H1 (cell line): ENCODE measurements at regions not wholly inside any gene's neighbourhood (a gene's known extent, or its start where the extent isn't known, plus 50 kb on each side); places are given as distances from the start of the nearest gene placed in this dataset.

Experiments
- CTCF ChIA-PET: fragments of 300-600 bp; sonication (Branson Sonifier 250); formaldehyde crosslinking; loops from one replicate; lab custom pipeline; 2021; ENCODE audit not compliant: partially characterized antibody; lab: Charles Lee
- POLR2A ChIA-PET: fragments of 300-600 bp; sonication (Branson Sonifier 250); formaldehyde crosslinking; loops from one replicate; lab custom pipeline; 2021; ENCODE audit warnings: inconsistent platforms; ENCODE audit not compliant: partially characterized antibody; lab: Charles Lee
- DNase-seq, 2 experiments: peaks; one replicate each; pipeline versions ENCODE4 v3.0.0 to v3.0.0-alpha.2; 2010 to 2022; ENCODE audit warnings: low spot score in 2 of 2, low read depth in 1 of 2, mixed read lengths in 1 of 2
- FAIRE-seq: peaks from 2 replicates; lab custom pipeline; 2011; peaks lifted over from hg19 to GRCh38; lab: Jason Lieb, UNC
- H2AFZ ChIP-seq: 2 replicates; pipeline ENCODE4 v1.8.1; 2012; ENCODE audit warnings: low read length, inconsistent platforms
- H2AK5ac ChIP-seq: 2 replicates; pipeline ENCODE4 v1.6.1; 2013; ENCODE audit warnings: low read depth, low read length
- H2BK120ac ChIP-seq: replicated peaks from 2 replicates; pipeline ENCODE3; 2013; ENCODE audit warnings: low read depth, low read length, inconsistent platforms
- H2BK12ac ChIP-seq: 2 replicates; pipeline ENCODE4 v1.6.1; 2013; ENCODE audit warnings: low read depth, low read length
- H2BK15ac ChIP-seq: 2 replicates; pipeline ENCODE4 v1.6.1; 2013; ENCODE audit warnings: low read length
- H2BK20ac ChIP-seq: 2 replicates; pipeline ENCODE4 v1.6.1; 2013; ENCODE audit warnings: low read length
- H2BK5ac ChIP-seq: 2 replicates; pipeline ENCODE4 v1.6.1; 2013; ENCODE audit warnings: low read depth, low read length
- H3K14ac ChIP-seq: 2 replicates; pipeline ENCODE4 v1.6.1; 2013; ENCODE audit warnings: inconsistent platforms; ENCODE audit not compliant: insufficient read length
- H3K18ac ChIP-seq: 2 replicates; pipeline ENCODE4 v1.6.1; 2013; ENCODE audit warnings: low read length; ENCODE audit errors: extremely low read depth
- H3K23ac ChIP-seq: 2 replicates; pipeline ENCODE4 v1.6.1; 2013; ENCODE audit warnings: inconsistent platforms; ENCODE audit not compliant: insufficient read length
- H3K23me2 ChIP-seq: 2 replicates; pipeline ENCODE4 v1.6.1; 2013; ENCODE audit warnings: low read depth, low read length
- H3K27ac ChIP-seq: 2 replicates; pipeline ENCODE4 v1.6.1; 2011; ENCODE audit warnings: low read depth, low read length, inconsistent platforms
- H3K27me3 ChIP-seq, 4 experiments: replicated peaks in 1 of 4; 1 replicate in 1 of 4; 2 replicates in 3 of 4; pipeline versions ENCODE4 v1.6.1 to v1.8.1; 2011 to 2013; ENCODE audit warnings: low read length in 3 of 4, mild to moderate bottlenecking in 3 of 4, inconsistent platforms in 2 of 4, mixed read lengths in 2 of 4, moderate library complexity in 1 of 4; ENCODE audit not compliant: control insufficient read depth in 3 of 4, insufficient read depth in 3 of 4; ENCODE audit errors: extremely low read depth in 1 of 4
- H3K36me3 ChIP-seq, 4 experiments: 2 replicates each; pipeline versions ENCODE4 v1.6.1 to v1.8.1; 2011 to 2013; ENCODE audit warnings: mild to moderate bottlenecking in 4 of 4, low read length in 3 of 4, moderate library complexity in 2 of 4, control low read depth in 1 of 4, inconsistent platforms in 1 of 4; ENCODE audit not compliant: insufficient read depth in 4 of 4, control insufficient read depth in 2 of 4
- H3K4ac ChIP-seq: replicated peaks from 2 replicates; pipeline ENCODE3; 2013; ENCODE audit warnings: low read length, low read depth, mixed read lengths, inconsistent platforms; ENCODE audit not compliant: insufficient read length
- H3K4me1 ChIP-seq, 4 experiments: replicated peaks in 1 of 4; 1 replicate in 1 of 4; 2 replicates in 3 of 4; pipeline versions ENCODE4 v1.6.1 to v1.8.1; 2011 to 2013; ENCODE audit warnings: low read length in 3 of 4, inconsistent platforms in 2 of 4, mixed read lengths in 1 of 4; ENCODE audit not compliant: insufficient read depth in 4 of 4, control insufficient read depth in 3 of 4
- H3K4me2 ChIP-seq, 2 experiments: 2 replicates each; pipeline versions ENCODE4 v1.6.1 to v1.8.1; 2011 to 2013; ENCODE audit warnings: low read depth in 2 of 2, low read length in 2 of 2, control low read depth in 1 of 2, inconsistent platforms in 1 of 2, mild to moderate bottlenecking in 1 of 2; ENCODE audit not compliant: insufficient read depth in 1 of 2
- H3K4me3 ChIP-seq, 4 experiments: fragments of 200-600, 300-600 bp in 1 of 4; sonication (generic), shearing (Covaris generic), sonication (Bioruptor Twin) in 1 of 4; 2 replicates each; pipeline versions ENCODE4 v1.5.1 to v1.8.1; 2011 to 2016; ENCODE audit warnings: low read length in 4 of 4, low read depth in 3 of 4, control low read depth in 2 of 4, inconsistent platforms in 2 of 4, mild to moderate bottlenecking in 2 of 4, mixed read lengths in 1 of 4, moderate library complexity in 1 of 4; ENCODE audit not compliant: insufficient read depth in 2 of 4; ENCODE audit errors: extremely low read depth in 1 of 4
- H3K56ac ChIP-seq: replicated peaks from 2 replicates; pipeline ENCODE3; 2013; ENCODE audit warnings: low read depth, mild to moderate bottlenecking, mixed read lengths, low read length, inconsistent platforms; ENCODE audit not compliant: insufficient read length
- H3K79me1 ChIP-seq: 2 replicates; pipeline ENCODE4 v1.6.1; 2013; ENCODE audit warnings: low read depth, low read length, control low read depth
- H3K79me2 ChIP-seq, 2 experiments: 2 replicates each; pipeline versions ENCODE4 v1.6.1 to v1.8.1; 2012 to 2013; ENCODE audit warnings: low read length in 2 of 2, mild to moderate bottlenecking in 2 of 2, inconsistent platforms in 1 of 2; ENCODE audit not compliant: insufficient read depth in 2 of 2, control insufficient read depth in 1 of 2
- H3K9ac ChIP-seq, 4 experiments: replicated peaks in 1 of 4; 1 replicate in 1 of 4; 2 replicates in 3 of 4; pipeline versions ENCODE4 v1.6.1 to v1.8.1; 2011 to 2013; ENCODE audit warnings: low read depth in 3 of 4, low read length in 3 of 4, control low read depth in 2 of 4, mild to moderate bottlenecking in 2 of 4, moderate library complexity in 2 of 4, inconsistent platforms in 1 of 4; ENCODE audit errors: extremely low read depth in 1 of 4
- H3K9me3 ChIP-seq, 2 experiments: 2 replicates each; pipeline versions ENCODE4 v1.6.1 to v1.8.1; 2012 to 2013; ENCODE audit warnings: mild to moderate bottlenecking in 2 of 2, moderate library complexity in 2 of 2, control low read depth in 1 of 2, inconsistent platforms in 1 of 2, low read depth in 1 of 2, low read length in 1 of 2, mixed read lengths in 1 of 2; ENCODE audit not compliant: insufficient read depth in 2 of 2
- H4K20me1 ChIP-seq, 2 experiments: replicated peaks in 1 of 2; 2 replicates each; pipeline versions ENCODE3 to v1.8.1; 2011 to 2013; ENCODE audit warnings: inconsistent platforms in 2 of 2, low read length in 2 of 2, mild to moderate bottlenecking in 1 of 2; ENCODE audit not compliant: insufficient read depth in 2 of 2, control insufficient read depth in 1 of 2
- H4K5ac ChIP-seq: 2 replicates; pipeline ENCODE4 v1.6.1; 2013; ENCODE audit warnings: low read length, low read depth, mixed read lengths, inconsistent platforms; ENCODE audit not compliant: insufficient read length
- H4K8ac ChIP-seq: 2 replicates; pipeline ENCODE4 v1.8.0; 2013; ENCODE audit warnings: mild to moderate bottlenecking, moderate library complexity, low read length, inconsistent platforms; ENCODE audit not compliant: insufficient read depth; ENCODE audit errors: extremely low read depth
- H4K91ac ChIP-seq: replicated peaks from 2 replicates; pipeline ENCODE3; 2013; ENCODE audit warnings: low read length, mixed read lengths, inconsistent platforms; ENCODE audit not compliant: insufficient read length
- EGR1 ChIP-seq: IDR thresholded peaks from 2 replicates; pipeline ENCODE4 v1.6.1; 2011; ENCODE audit warnings: low read depth, low read length, borderline replicate concordance
- KDM5A ChIP-seq: fragments of 200-600 bp; IDR thresholded peaks from 2 replicates; pipeline ENCODE4 v1.7.1; 2012; ENCODE audit warnings: mild to moderate bottlenecking, low read length, inconsistent platforms, mixed read lengths
- RAD21 ChIP-seq, 2 experiments: IDR thresholded peaks in 1 of 2; conservative IDR thresholded peaks in 1 of 2; 2 replicates each; pipeline ENCODE4 v1.6.1; 2011; ENCODE audit warnings: low read depth in 2 of 2, low read length in 2 of 2, improper control_type of control experiment in 1 of 2, inconsistent platforms in 1 of 2, mild to moderate bottlenecking in 1 of 2, moderate library complexity in 1 of 2
- WGBS, 2 experiments: shearing (Covaris generic) in 1 of 2; methylation state at CpG; one replicate each; pipeline versions ENCODE4 v1.1.6 to v1.1.7; 2013 to 2015; ENCODE audit warnings: low lambda C conversion rate in 2 of 2, mixed read lengths in 2 of 2, inconsistent platforms in 1 of 2, low coverage in 1 of 2, missing lambda C conversion rate in 1 of 2; ENCODE audit not compliant: insufficient replicate concordance in 2 of 2, insufficient coverage in 1 of 2, insufficient read length in 1 of 2; ENCODE audit errors: extremely low coverage in 1 of 2, missing lambda C conversion rate in 1 of 2; 5-methylcytosine and 5-hydroxymethylcytosine counted together
- TF ChIP-seq, protein P1 (sequence below), 3 experiments: IDR thresholded peaks; 1 replicate in 2 of 3; 2 replicates in 1 of 3; pipeline versions ENCODE4 v1.5.1 to v1.6.1; 2011; ENCODE audit warnings: low read length in 3 of 3, mild to moderate bottlenecking in 3 of 3, inconsistent platforms in 2 of 3, low read depth in 1 of 3, moderate library complexity in 1 of 3; ENCODE audit not compliant: insufficient read depth in 1 of 3; ENCODE audit errors: control extremely low read depth in 1 of 3

DNA sequence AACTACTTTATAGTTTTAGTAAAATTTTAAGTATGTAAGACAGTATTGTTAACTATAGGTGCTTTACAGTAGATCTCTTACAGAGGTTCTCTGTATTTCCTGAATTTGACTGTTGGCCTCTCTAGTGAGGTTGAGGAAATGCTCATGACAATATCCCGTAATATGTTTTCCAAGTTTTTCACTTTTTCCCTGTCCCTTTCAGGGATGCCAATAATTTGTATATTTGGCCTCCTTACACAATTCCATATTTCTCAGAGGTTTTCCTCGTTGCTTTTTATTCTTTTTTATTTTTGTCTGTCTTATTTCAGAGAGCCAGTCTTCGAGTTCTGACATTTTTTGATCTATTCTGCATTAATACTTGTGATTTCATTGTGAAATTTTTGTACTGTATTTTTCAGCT is 233.7 kb upstream of the PDE3A start:
- Histone ChIP-seq H2AK5ac (no peak overlapping the region), H3K18ac (no peak overlapping the region), H2AFZ (no peak overlapping the region), H3K79me1 (no peaks in the 10 kb centered on the region), H2BK120ac (no peak overlapping the region), H2BK20ac (no peak overlapping the region), H3K4ac (no peak overlapping the region), H3K27me3 (no peaks in the 10 kb centered on the region), H4K20me1 (no peaks in the 10 kb centered on the region), H3K27ac (no peak overlapping the region), H3K9me3 (no peaks in the 10 kb centered on the region), H3K56ac (no peak overlapping the region), H2BK12ac (no peak overlapping the region), H3K9ac (no peak overlapping the region), H3K36me3 (no peaks in the 10 kb centered on the region), H3K23ac (no peak overlapping the region), H3K23me2 (no peaks in the 10 kb centered on the region), H4K5ac (no peak overlapping the region), H3K4me2 (no peak overlapping the region), H3K14ac (no peak overlapping the region), H3K79me2 (no peaks in the 10 kb centered on the region), H3K4me1 (no peaks in the 10 kb centered on the region), H2BK15ac (no peak overlapping the region), H4K91ac (no peak overlapping the region), H4K8ac (no peak overlapping the region), H2BK5ac (no peak overlapping the region), H3K4me3 (no peak overlapping the region)
- CTCF ChIA-PET = interaction anchor here (2.7 kb wide), 1 partner anchor 8 kb away, joined by 12 read pairs; no protein-coding TSS in a partner anchor
- POLR2A ChIA-PET = no interaction called here
- WGBS, 2 experiments = 63% methylated on average over 3 of the region's 3 CpGs; no CpG with 5 or more reads in 1 of the 2 experiments
- DNase-seq (no peak), FAIRE-seq (no peak)
- TF ChIP-seq RAD21 (IDR thresholded peaks at IDR 0.05 in 1 of 2, conservative IDR thresholded peaks at IDR 0.05 in 1 of 2; ENCODE audit: low read depth in 2 of 2, low read length in 2 of 2) = no peak
- no peak for TF ChIP-seq EGR1
- TF ChIP-seq KDM5A = no peak
- TF ChIP-seq, protein P1, sequence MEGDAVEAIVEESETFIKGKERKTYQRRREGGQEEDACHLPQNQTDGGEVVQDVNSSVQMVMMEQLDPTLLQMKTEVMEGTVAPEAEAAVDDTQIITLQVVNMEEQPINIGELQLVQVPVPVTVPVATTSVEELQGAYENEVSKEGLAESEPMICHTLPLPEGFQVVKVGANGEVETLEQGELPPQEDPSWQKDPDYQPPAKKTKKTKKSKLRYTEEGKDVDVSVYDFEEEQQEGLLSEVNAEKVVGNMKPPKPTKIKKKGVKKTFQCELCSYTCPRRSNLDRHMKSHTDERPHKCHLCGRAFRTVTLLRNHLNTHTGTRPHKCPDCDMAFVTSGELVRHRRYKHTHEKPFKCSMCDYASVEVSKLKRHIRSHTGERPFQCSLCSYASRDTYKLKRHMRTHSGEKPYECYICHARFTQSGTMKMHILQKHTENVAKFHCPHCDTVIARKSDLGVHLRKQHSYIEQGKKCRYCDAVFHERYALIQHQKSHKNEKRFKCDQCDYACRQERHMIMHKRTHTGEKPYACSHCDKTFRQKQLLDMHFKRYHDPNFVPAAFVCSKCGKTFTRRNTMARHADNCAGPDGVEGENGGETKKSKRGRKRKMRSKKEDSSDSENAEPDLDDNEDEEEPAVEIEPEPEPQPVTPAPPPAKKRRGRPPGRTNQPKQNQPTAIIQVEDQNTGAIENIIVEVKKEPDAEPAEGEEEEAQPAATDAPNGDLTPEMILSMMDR (IDR thresholded peaks at IDR 0.05; ENCODE audit: control extremely low read depth in 1 of 3, insufficient read depth in 1 of 3, low read depth in 1 of 3, low read length in 3 of 3) = no peak
